GM21529 (cell line): ENCODE measurements at regions not wholly inside any gene's neighbourhood (a gene's known extent, or its start where the extent isn't known, plus 50 kb on each side); places are given as distances from the start of the nearest gene placed in this dataset.

Source experiments
- ATAC-seq: cut with Tn5 transposase; IDR thresholded peaks from one replicate; pipeline ENCODE4 v1.9.1; 2021; ENCODE audit not compliant: unreplicated experiment

DNA sequence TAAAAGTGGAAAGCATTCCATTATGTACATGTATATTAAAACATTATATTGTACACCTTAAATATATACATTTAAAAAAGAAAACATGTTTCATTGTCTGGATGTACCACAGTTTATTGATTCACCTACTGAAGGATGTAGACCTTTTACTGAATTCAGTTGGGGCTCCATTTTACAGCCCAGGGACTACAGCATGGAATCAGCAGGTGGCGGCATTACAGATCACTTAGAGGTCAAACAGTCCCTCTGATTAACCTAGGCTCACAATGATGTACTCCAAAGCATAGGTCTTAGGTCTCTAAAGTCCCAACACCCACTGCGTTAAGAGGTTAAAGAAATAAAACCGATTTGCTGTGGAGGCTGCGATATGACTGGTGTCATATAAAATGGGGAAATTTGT lies 490.9 kb downstream of the SHISA9 start:
- no peak for ATAC-seq

DNA sequence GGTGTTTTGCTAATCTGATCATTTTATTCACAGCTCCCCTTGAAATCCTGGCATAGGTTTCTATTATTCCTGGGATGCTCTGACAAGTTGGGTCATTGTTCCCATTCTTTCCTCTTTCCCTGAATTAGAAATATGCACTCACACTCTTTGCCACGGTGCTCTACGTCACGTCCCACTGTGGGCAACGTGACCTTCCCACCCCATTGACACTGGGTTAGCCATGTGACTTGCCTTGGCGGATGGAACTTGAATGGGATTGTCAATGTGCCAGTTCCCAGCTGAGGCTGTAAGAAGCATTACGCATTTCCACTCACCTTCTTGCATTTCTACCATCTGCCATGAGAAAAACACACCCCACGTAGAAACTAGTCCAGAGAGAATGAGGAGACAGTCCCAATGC lies 492.4 kb downstream of the SHISA9 start:
- ATAC-seq = no peak

DNA sequence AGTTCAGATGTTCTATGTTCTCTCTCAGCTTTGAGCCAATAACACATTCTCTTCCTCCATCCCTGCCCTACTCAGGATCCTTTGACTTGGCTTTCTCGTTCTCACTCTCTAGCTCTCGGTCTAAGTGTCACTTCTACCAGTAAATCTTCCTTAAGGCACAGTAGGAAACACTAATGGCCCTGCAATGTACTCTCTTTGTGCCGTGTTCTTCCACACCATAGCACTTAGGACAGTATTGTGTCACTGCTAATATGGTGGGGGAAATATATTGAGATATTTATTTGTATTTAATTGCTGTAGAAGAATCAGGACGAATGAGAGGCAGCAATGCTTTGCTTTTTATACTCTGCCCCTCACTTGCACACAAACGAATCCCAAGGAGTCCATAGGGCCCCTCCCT lies 493.1 kb downstream of the SHISA9 start:
- ATAC-seq = no peak

- no peak for ATAC-seq
Observed at GRCh38 chr16:13397126-13397525, 495.7 kb downstream of the SHISA9 start.

DNA sequence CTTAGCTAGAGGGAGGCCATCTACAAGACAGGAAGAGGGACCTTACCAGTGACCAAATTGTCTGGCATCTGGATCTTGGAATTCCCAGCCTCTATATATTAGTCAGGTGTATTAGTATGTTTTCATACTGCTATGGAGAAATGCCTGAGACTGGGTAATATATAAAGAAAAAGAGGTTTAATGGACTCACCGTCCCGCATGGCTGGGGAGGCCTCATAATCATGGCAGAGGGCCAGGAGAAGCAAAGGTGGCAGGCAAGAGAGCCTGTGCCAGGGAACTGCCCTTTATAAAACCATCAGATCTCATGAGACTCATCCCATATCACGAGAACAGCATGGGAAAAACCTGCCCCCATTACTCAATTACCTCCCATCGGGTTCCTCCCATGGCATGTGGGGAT lies 500.2 kb downstream of the SHISA9 start:
- ATAC-seq = no peak

- ATAC-seq = no peak
Observed at GRCh38 chr16:13402601-13403000, 501.2 kb downstream of the SHISA9 start.

GRCh38 chr16:13403326-13403725 lies 501.9 kb downstream of the SHISA9 start:
- no peak for ATAC-seq

DNA sequence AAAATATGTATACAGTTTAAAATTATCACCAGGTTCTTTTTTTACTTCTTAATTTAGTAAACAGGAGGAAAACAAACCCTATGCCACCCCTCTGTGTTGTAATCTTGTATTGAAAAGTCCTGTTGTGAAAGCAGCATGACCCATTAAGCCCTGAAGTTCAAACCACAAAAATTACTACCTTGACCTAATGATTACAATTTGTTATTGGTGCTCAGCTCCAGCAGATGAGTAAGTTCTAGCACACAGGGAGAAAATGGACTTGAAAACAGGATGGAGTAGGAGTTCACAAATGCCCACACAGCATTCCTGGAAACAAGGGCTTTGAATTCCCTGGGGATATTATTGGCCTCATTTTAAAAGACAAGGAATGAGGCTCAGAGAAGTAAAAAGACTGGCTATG lies 505.8 kb upstream of the ERCC4 start:
- no peak for ATAC-seq

DNA sequence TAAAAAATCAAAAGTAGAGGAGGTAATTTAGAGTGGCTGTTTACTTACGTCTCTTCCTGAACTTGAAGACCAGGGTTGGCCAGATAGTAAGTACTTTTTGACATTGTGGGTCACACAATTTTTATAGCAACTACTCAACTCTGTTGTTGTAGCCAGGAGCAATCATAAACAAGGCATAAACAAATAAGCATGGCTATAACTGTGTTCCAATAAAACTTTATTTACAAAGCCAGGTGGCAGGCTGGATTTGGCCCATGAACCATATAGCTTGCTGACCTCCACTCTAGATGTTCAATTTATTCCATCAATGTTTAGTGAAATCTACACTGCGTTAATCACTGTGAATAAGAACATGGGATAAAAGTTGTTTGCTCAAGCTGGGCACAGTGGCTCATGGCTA lies 500.4 kb upstream of the ERCC4 start:
- no peak for ATAC-seq

GRCh38 chr16:13421726-13422125 lies 498.2 kb upstream of the ERCC4 start:
- ATAC-seq = no peak

GRCh38 chr16:13425836-13426235 lies 494.1 kb upstream of the ERCC4 start:
- no peak for ATAC-seq

GRCh38 chr16:13426269-13426668 lies 493.7 kb upstream of the ERCC4 start:
- no peak for ATAC-seq

GRCh38 chr16:13426736-13427135 lies 493.2 kb upstream of the ERCC4 start:
- ATAC-seq = no peak

- no peak for ATAC-seq
Observed at GRCh38 chr16:13427943-13428342, 492.0 kb upstream of the ERCC4 start.

GRCh38 chr16:13429416-13429815 lies 490.5 kb upstream of the ERCC4 start:
- ATAC-seq = no peak

DNA sequence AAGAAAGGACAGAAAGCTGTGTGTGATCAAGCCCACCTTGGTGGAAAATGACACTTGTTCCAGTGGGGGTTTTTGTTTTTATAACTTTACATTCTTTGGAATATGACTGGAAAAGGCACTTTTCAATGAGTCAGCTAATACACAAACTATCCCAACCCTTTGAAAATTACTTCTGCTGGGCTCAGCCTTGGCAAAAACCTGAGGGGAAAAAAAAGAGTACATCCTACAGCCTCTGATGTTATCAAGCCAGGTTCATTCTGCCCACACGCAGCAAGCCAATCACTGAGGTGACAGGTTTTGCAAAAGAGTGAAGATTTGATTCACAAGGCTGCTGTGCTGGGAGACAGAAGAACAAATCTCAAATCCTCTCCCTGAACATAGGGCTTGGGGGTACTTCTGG lies 484.5 kb upstream of the ERCC4 start:
- no peak for ATAC-seq

DNA sequence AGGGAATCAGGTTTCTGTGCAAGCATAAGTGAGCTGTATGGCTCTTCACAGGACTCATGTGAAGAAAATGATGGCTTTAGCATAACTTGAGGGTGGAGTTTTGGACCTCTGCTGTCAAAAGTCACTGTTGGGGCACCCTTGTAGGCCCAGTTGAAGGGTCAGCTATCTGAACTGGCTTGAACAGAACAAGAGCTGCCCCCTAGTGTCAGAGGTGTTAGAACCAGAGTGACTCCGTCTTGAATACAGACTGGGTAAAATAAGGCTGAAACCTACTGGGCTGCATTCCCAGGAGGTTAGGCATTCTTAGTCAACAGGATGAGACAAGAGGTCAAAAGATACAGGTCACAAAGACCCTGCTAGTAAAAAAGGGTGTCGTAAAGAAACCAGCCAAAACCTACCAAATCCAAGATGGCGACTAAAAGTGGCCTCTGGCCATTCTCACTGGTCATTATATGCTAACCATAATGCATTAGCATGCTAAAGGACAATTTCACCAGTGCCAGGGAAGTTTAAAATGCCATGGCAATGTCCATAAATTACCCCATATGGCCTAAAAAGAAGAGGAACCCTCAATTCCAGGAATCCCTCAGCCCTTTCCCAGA lies 484.0 kb upstream of the ERCC4 start:
- ATAC-seq = no peak

DNA sequence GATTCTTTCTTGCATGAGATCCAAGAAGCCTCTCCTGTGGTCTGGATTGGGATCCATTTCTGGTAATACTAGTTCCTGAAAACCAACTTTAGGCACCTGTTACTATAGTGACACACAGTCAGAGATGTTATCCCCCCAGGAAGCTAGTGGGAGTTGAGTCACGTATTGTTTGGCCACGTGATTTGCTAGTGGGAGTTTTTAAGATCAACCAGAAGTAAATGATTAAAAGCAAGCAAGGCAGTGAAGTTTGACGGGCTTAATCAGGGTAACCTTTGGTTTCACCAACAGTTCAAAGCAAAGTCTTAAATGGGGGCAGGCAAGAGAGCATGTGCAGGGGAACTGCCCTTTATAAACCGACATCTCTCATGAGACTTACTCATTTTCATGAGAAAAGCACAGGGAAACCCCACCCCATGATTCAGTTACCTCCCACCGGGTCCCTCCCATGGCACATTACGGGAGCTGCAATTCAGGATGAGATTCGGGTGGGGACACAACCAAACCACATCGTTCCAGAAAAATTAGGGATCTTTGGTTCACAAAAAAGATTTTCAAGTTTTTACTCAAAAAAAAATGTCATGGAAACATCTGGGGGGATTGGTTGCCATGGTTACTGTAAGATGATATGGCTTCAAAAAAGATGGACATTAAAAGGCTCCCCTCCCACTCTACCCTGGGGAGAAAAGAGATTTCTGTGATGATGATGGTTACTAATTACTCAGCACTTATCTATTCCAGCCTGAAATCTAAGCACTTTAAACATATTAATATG lies 483.1 kb upstream of the ERCC4 start:
- ATAC-seq = peak; percentile 61

GRCh38 chr16:13437413-13437795 lies 482.6 kb upstream of the ERCC4 start:
- no peak for ATAC-seq

- no peak for ATAC-seq
Observed at GRCh38 chr16:13438064-13438463, 481.9 kb upstream of the ERCC4 start.

DNA sequence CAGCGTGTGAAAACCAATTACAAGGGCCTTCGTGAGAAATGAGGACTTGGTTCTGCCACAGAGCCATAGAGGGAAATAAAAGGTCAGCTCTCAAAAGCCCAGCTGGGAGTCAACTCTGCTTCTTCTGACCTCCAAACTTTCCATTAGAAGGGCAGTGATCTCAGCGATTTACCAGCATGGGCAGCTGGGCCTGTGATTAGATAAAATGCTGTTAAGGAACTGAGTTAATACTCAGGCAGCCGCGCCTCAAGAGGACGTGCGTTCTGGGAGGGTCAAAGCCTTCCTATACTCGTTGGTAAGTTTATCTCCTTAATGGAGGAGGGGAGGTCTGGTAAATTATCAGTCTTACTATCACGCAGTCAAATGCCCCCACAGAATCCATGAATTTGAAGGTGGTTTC lies 480.2 kb upstream of the ERCC4 start:
- no peak for ATAC-seq

GRCh38 chr16:13441675-13442074 lies 478.3 kb upstream of the ERCC4 start:
- ATAC-seq = peak; percentile 73

GRCh38 chr16:13448346-13448745 lies 471.6 kb upstream of the ERCC4 start:
- no peak for ATAC-seq
